ENCODE measurements at regions not wholly inside any gene's neighbourhood (a gene's known extent, or its start where the extent isn't known, plus 50 kb on each side); places are given as distances from the start of the nearest gene placed in this dataset.

DNA sequence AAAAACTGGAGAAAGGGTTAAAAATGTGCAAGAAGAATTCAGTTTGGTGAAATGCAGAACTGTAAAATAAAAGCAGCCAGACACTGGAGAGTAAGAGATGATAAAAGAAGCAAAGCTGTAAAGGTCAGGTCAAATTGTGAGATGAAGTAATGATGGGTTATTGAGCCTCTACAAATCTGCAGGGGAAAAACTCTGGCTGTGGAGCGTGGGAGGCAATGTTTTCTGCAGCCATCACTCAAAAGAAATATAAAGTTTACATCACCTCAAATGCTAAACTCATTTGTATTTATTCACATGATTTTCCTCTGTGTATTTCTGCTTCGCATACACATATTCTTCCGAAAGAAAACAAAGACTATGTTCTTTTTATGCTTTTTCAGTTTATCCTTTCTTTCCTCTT lies 158.8 kb upstream of the GPR149 start:
- Mint-ChIP-seq H3K27me3 (no peaks in the 10 kb centered on the region), H3K9me3 (peaks cover 1% of the 10 kb centered on the region), H3K4me3 (no peak overlapping the region), H3K36me3 (ENCODE audit: low read depth) (no peaks in the 10 kb centered on the region), H3K27ac (no peak overlapping the region), H3K4me1 (ENCODE audit: low read depth) (no peaks in the 10 kb centered on the region)
- CTCF ChIA-PET = no interaction called here
- ATAC-seq (no peak), DNase-seq (no peak)
- TF ChIP-seq CTCF (IDR thresholded peaks at IDR 0.05) = no peak
- intact Hi-C loops (cut with micrococcal nuclease) = no loop called here
- POLR2A ChIA-PET = no interaction called here

GRCh38 chr3:154584974-154585373 lies 155.0 kb upstream of the GPR149 start:
- Mint-ChIP-seq H3K4me1 (ENCODE audit: low read depth) (no peaks in the 10 kb centered on the region), H3K9me3 (peaks cover 4% of the 10 kb centered on the region), H3K27me3 (no peaks in the 10 kb centered on the region), H3K27ac (no peak overlapping the region), H3K36me3 (ENCODE audit: low read depth) (no peaks in the 10 kb centered on the region), H3K4me3 (no peak overlapping the region)
- ATAC-seq = no peak
- no peak for DNase-seq
- intact Hi-C loops (cut with micrococcal nuclease) = no loop called here
- TF ChIP-seq CTCF (IDR thresholded peaks at IDR 0.05) = no peak
- ChIA-PET POLR2A (no interaction called here), CTCF (no interaction called here)

DNA sequence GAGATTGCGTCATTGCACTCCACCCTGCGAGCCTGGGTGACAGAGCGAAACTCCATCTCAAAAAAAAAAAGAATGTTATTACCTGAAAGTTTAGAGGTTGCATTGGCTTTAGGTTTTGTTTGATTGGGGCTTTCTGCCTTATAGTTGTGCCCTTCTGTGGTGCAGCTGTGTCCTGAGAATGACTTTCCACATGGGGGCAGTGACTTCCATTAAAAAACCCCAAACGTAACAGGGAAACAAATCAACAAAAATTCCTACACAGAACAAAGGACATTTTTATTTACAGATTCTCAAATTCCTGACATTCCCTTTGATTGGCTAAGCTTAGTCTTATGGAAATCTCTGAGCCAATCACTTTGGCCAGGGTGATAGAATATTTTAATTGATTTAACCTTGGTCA lies 154.1 kb upstream of the GPR149 start:
- no peak for TF ChIP-seq CTCF (IDR thresholded peaks at IDR 0.05)
- H3K9me3 Mint-ChIP-seq = peaks cover 4% of the 10 kb centered on the region
- no peaks in the 10 kb centered on the region for H3K27me3 Mint-ChIP-seq
- no peaks in the 10 kb centered on the region for H3K36me3 Mint-ChIP-seq (ENCODE audit: low read depth)
- H3K4me3 Mint-ChIP-seq = no peak overlapping the region
- no peak for ATAC-seq
- H3K27ac Mint-ChIP-seq = no peak overlapping the region
- ChIA-PET CTCF (no interaction called here), POLR2A (no interaction called here)
- no peak for DNase-seq
- no peaks in the 10 kb centered on the region for H3K4me1 Mint-ChIP-seq (ENCODE audit: low read depth)
- intact Hi-C loops (cut with micrococcal nuclease) = no loop called here

- Mint-ChIP-seq H3K27ac (no peak overlapping the region), H3K4me1 (ENCODE audit: low read depth) (no peaks in the 10 kb centered on the region)
Measured at GRCh38 chr3:154583086-154583634, 153.2 kb upstream of the GPR149 start.

GRCh38 chr3:154582501-154582900 lies 152.5 kb upstream of the GPR149 start:
- Mint-ChIP-seq H3K27ac (no peak overlapping the region), H3K36me3 (ENCODE audit: low read depth) (no peaks in the 10 kb centered on the region), H3K27me3 (no peaks in the 10 kb centered on the region), H3K4me3 (no peak overlapping the region), H3K4me1 (ENCODE audit: low read depth) (no peaks in the 10 kb centered on the region), H3K9me3 (peaks cover 4% of the 10 kb centered on the region)
- CTCF ChIA-PET = no interaction called here
- no peak for TF ChIP-seq CTCF (IDR thresholded peaks at IDR 0.05)
- ATAC-seq (no peak), DNase-seq (no peak)
- intact Hi-C loops (cut with micrococcal nuclease) = no loop called here
- POLR2A ChIA-PET = no interaction called here

More at GRCh38 chr3:154583086-154583634, 153.2 kb upstream of the GPR149 start:
- POLR2A ChIA-PET = no interaction called here
- Mint-ChIP-seq H3K36me3 (ENCODE audit: low read depth) (no peaks in the 10 kb centered on the region), H3K4me3 (no peak overlapping the region), H3K9me3 (peaks cover 4% of the 10 kb centered on the region), H3K27me3 (no peaks in the 10 kb centered on the region)
- no peak for DNase-seq
- no peak for ATAC-seq
- CTCF ChIA-PET = no interaction called here
- intact Hi-C loops (cut with micrococcal nuclease) = no loop called here
- TF ChIP-seq CTCF (IDR thresholded peaks at IDR 0.05) = no peak

Measured in activated CD8-positive, alpha-beta T cell treated with anti-CD3 and anti-CD28 coated beads for 36 hours (primary cell).